HG03460 (cell line): ENCODE measurements at regions not wholly inside any gene's neighbourhood (a gene's known extent, or its start where the extent isn't known, plus 50 kb on each side); places are given as distances from the start of the nearest gene placed in this dataset.
"Not testable (repeated sequence)": the region's sequence is repeated elsewhere in the genome, so short reads cannot be mapped to it uniquely, and the experiment has no call there.

ENCODE experiments used
- ATAC-seq: cut with Tn5 transposase; IDR thresholded peaks from one replicate; pipeline ENCODE4 v1.9.1; 2021; ENCODE audit not compliant: unreplicated experiment

- ATAC-seq: no peak
Observed at GRCh38 chr4:79178760-79179159, 147.1 kb downstream of the NAA11 start.

GRCh38 chr4:79177388-79177787 is 148.5 kb downstream of the NAA11 start:
- no peak for ATAC-seq

- ATAC-seq: no peak
Observed at GRCh38 chr4:79176351-79176750, 149.5 kb downstream of the NAA11 start.

- no peak for ATAC-seq
Observed at GRCh38 chr4:79175716-79176115, 150.1 kb downstream of the NAA11 start.

- no peak for ATAC-seq
Observed at GRCh38 chr4:79174490-79175252, 151.2 kb downstream of the NAA11 start.

GRCh38 chr4:79173186-79173585 is 152.7 kb downstream of the NAA11 start:
- ATAC-seq: no peak

GRCh38 chr4:79170077-79170476 is 155.8 kb downstream of the NAA11 start:
- no peak for ATAC-seq

GRCh38 chr4:79164907-79165610 is 160.8 kb downstream of the NAA11 start:
- no peak for ATAC-seq

- ATAC-seq: no peak
Observed at GRCh38 chr4:79163981-79164490, 161.8 kb downstream of the NAA11 start.

- ATAC-seq: no peak
Observed at GRCh38 chr4:79160962-79161361, 164.9 kb downstream of the NAA11 start.

GRCh38 chr4:79158705-79159104 is 167.2 kb downstream of the NAA11 start:
- not testable (repeated sequence) for ATAC-seq

GRCh38 chr4:79155336-79155735 is 170.5 kb downstream of the NAA11 start:
- ATAC-seq: no peak

- ATAC-seq: no peak
Observed at GRCh38 chr4:79150820-79151416, 174.9 kb downstream of the NAA11 start.

GRCh38 chr4:79148369-79148768 is 177.5 kb downstream of the NAA11 start:
- ATAC-seq: no peak

- no peak for ATAC-seq
Observed at GRCh38 chr4:79147251-79147650, 178.6 kb downstream of the NAA11 start.

GRCh38 chr4:79141530-79141929 is 184.3 kb downstream of the NAA11 start:
- no peak for ATAC-seq

GRCh38 chr4:79134767-79135166 is 191.1 kb downstream of the NAA11 start:
- ATAC-seq: no peak

GRCh38 chr4:79132826-79133225 is 193.0 kb downstream of the NAA11 start:
- ATAC-seq: no peak

- ATAC-seq: no peak
Observed at GRCh38 chr4:79121875-79122358, 182.7 kb upstream of the PAQR3 start.

- ATAC-seq: no peak
Observed at GRCh38 chr4:79121223-79121622, 182.0 kb upstream of the PAQR3 start.

- not testable (repeated sequence) for ATAC-seq
Observed at GRCh38 chr4:79117051-79117450, 177.8 kb upstream of the PAQR3 start.

GRCh38 chr4:79107014-79107413 is 167.8 kb upstream of the PAQR3 start:
- ATAC-seq: no peak
